Mesodermal cell (in vitro differentiated cells): ENCODE measurements at regions not wholly inside any gene's neighbourhood (a gene's known extent, or its start where the extent isn't known, plus 50 kb on each side); places are given as distances from the start of the nearest gene placed in this dataset.
A peak's percentile ranks its signal among the peaks of the same experiment; 100 is the strongest.

Source experiments
- H3K27ac ChIP-seq: 2 replicates; pipeline ENCODE4 v1.7.0; 2013; ENCODE audit warnings: mild to moderate bottlenecking, low read depth, low read length, moderate library complexity; ENCODE audit not compliant: severe bottlenecking
- H3K36me3 ChIP-seq: 2 replicates; pipeline ENCODE4 v1.7.1; 2013; ENCODE audit warnings: mild to moderate bottlenecking, low read length, moderate library complexity; ENCODE audit not compliant: control insufficient read depth, insufficient read depth
- H3K4me1 ChIP-seq: one replicate; pipeline ENCODE4 v1.7.1; 2013; ENCODE audit warnings: mild to moderate bottlenecking, low read length; ENCODE audit not compliant: insufficient read depth, control insufficient read depth, poor library complexity, severe bottlenecking
- H3K4me3 ChIP-seq: 2 replicates; pipeline ENCODE4 v1.7.0; 2013; ENCODE audit warnings: low read length, control low read depth, mild to moderate bottlenecking; ENCODE audit not compliant: insufficient read depth, poor library complexity, severe bottlenecking; ENCODE audit errors: extremely low read depth
- H3K9me3 ChIP-seq: 2 replicates; pipeline ENCODE4 v1.7.1; 2013; ENCODE audit warnings: mild to moderate bottlenecking, low read length, moderate library complexity; ENCODE audit not compliant: control insufficient read depth
- WGBS, 2 experiments: methylation state at CpG; one replicate each; pipeline ENCODE4 v1.1.5; 2013; ENCODE audit warnings: missing lambda C conversion rate in 2 of 2; ENCODE audit not compliant: insufficient coverage in 2 of 2; 5-methylcytosine and 5-hydroxymethylcytosine counted together

GRCh38 chr5:110894805-110895204 lies 156.0 kb downstream of the SLC25A46 start:
- WGBS, 2 experiments = 88 to 93% methylated on average over 5 to 6 of the region's 8 CpGs
- no peaks in the 10 kb centered on the region for H3K9me3 ChIP-seq
- no peaks in the 10 kb centered on the region for H3K4me1 ChIP-seq

GRCh38 chr5:110896901-110897300 lies 158.1 kb downstream of the SLC25A46 start:
- no peak overlapping the region for H3K4me3 ChIP-seq
- no peaks in the 10 kb centered on the region for H3K36me3 ChIP-seq
- no peaks in the 10 kb centered on the region for H3K4me1 ChIP-seq
- no peaks in the 10 kb centered on the region for H3K9me3 ChIP-seq
- H3K27ac ChIP-seq = no peak overlapping the region

More at GRCh38 chr5:110894805-110895204, 156.0 kb downstream of the SLC25A46 start:
- Histone ChIP-seq H3K27ac (no peak overlapping the region), H3K36me3 (no peaks in the 10 kb centered on the region), H3K4me3 (no peak overlapping the region)

DNA sequence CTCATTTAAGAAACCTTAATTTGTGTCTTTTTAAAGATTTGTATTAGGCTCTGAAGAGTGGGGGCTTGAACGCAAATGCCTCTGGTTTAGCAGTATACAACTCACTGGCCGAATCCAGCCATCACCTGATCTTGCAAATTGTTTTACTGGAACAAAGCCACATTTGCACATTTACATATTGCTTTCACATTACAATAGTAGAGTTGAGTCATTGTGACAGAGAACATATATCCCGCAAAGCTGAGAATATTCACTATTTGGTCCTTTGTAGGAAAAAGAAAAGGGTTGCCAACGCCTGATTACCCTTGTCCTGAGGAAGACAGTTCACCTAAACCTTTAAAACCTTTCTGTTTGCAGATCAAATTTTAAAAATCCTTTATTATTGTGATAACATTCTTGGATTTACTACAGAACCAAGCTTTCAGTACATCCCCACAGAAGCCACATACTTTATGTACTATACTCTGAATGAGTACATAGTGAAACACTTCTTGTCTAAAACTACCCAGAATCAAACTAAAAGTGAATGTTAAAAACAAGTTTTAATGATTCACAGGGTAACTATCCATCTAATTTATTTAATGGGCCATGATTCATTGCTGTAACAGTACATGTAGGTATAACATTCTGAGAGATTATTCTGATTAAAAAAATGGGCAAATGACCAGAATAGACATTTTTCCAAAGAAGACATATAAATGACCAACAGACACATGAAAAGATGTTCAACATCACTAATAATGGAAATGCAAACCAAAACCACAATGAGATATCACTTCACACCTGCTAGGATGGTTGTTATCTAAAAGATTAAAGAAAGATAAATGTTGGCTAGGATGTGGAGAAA lies 161.0 kb downstream of the SLC25A46 start:
- H3K4me3 ChIP-seq = no peak overlapping the region
- no peaks in the 10 kb centered on the region for H3K4me1 ChIP-seq
- no peaks in the 10 kb centered on the region for H3K9me3 ChIP-seq
- H3K36me3 ChIP-seq = no peaks in the 10 kb centered on the region
- WGBS, 2 experiments = no CpG with 5 or more reads among the region's 4 CpGs
- no peak overlapping the region for H3K27ac ChIP-seq

- H3K4me3 ChIP-seq = no peak overlapping the region
- H3K27ac ChIP-seq = no peak overlapping the region
- no peaks in the 10 kb centered on the region for H3K4me1 ChIP-seq
- WGBS, 2 experiments = no CpG with 5 or more reads among the region's 2 CpGs
- no peaks in the 10 kb centered on the region for H3K9me3 ChIP-seq
- no peaks in the 10 kb centered on the region for H3K36me3 ChIP-seq
These were observed 162.0 kb downstream of the SLC25A46 start for GRCh38 chr5:110900829-110901228.

- Histone ChIP-seq H3K27ac (no peak overlapping the region), H3K36me3 (no peaks in the 10 kb centered on the region), H3K4me3 (no peak overlapping the region), H3K4me1 (no peaks in the 10 kb centered on the region), H3K9me3 (no peaks in the 10 kb centered on the region)
- WGBS, 2 experiments = 67 to 93% methylated on average over 1 to 3 of the region's 3 CpGs
These were observed 165.2 kb downstream of the SLC25A46 start for GRCh38 chr5:110903966-110904365.

DNA sequence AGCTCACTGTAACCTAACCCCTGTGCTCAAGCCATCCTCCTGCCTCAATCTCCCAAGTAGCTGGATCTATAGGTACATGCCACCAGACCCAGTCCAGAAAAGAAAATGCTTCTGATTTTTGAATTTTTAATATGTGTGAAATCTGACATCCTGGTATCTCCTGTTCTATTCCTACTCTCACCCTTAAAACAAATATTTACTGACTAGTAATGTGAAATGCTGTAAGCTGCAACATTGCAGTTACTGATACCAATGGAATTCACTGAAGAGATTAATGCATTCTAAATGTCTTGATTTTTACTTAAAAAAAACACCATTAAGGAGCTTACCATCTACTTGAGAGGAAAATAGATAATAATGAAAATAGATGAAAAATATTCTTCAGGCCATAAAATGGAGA lies 162.7 kb upstream of the TSLP start:
- H3K9me3 ChIP-seq = no peaks in the 10 kb centered on the region
- H3K36me3 ChIP-seq = no peaks in the 10 kb centered on the region
- H3K27ac ChIP-seq = no peak overlapping the region
- no peak overlapping the region for H3K4me3 ChIP-seq
- H3K4me1 ChIP-seq = no peaks in the 10 kb centered on the region

DNA sequence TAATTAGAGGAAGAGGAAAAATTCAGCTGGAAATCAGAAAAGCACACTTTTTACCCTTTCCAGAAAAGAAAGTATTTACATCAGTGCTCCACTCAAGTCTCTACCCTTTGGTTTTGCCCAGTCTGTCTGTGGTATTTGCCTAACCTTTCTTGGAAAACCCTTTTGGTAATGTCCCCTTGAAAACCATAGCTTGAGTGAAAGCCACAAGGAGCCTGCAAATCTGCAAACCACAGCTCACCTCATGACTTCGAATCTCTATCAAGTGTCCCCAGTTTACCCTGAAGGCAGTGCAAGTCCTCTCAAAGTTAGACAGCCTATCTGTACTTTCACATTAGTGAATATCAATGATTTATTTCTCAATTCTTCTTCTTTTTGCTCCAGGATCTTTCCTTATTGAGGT lies 162.1 kb upstream of the TSLP start:
- no peak overlapping the region for H3K4me3 ChIP-seq
- H3K9me3 ChIP-seq = no peaks in the 10 kb centered on the region
- no peaks in the 10 kb centered on the region for H3K36me3 ChIP-seq
- WGBS, 2 experiments = 91 to 100% methylated on average over 1 of the region's 1 CpG
- no peak overlapping the region for H3K27ac ChIP-seq
- no peaks in the 10 kb centered on the region for H3K4me1 ChIP-seq

DNA sequence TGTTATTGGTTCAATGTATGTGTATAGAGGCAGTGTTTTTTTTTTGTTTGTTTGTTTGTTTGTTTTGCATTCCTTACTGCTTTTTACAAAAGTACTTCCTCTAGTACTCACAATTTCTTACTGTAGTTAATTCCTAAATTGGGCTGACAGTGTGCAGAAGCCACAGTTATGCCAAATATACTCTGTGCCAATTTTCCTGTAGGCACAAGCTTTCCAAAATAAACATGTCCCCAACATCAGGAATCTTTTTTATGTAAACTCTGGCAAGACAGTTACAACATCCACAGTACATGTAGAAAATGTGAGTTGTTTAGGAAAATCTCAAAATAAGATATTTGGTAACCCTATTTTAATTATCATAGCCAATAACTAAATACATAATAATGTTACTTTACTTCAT lies 161.6 kb upstream of the TSLP start:
- Histone ChIP-seq H3K36me3 (no peaks in the 10 kb centered on the region), H3K4me3 (no peak overlapping the region), H3K27ac (no peak overlapping the region), H3K9me3 (no peaks in the 10 kb centered on the region), H3K4me1 (no peaks in the 10 kb centered on the region)

DNA sequence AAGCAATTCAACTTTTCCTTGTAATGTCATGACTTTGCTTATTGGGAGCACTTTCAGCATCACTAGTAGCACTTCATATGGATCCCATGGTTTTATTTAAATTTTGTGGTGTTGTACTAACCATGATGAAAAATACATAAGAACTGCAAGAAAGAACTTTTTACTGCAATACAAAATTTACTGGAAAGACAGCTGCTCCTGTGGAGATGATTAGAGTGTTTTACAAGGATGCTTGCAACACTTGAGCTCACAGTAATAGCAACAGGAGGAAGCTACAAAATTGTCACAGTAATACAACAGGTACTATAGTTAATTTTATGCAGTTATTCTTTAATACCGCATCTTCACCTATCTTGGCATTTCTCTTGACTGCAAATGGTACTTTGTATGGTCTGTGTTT lies 158.3 kb upstream of the TSLP start:
- Histone ChIP-seq H3K4me3 (no peak overlapping the region), H3K36me3 (no peaks in the 10 kb centered on the region), H3K27ac (no peak overlapping the region), H3K9me3 (no peaks in the 10 kb centered on the region), H3K4me1 (peaks cover 21% of the 10 kb centered on the region)
- WGBS, 2 experiments = no CpG with 5 or more reads among the region's 1 CpG

DNA sequence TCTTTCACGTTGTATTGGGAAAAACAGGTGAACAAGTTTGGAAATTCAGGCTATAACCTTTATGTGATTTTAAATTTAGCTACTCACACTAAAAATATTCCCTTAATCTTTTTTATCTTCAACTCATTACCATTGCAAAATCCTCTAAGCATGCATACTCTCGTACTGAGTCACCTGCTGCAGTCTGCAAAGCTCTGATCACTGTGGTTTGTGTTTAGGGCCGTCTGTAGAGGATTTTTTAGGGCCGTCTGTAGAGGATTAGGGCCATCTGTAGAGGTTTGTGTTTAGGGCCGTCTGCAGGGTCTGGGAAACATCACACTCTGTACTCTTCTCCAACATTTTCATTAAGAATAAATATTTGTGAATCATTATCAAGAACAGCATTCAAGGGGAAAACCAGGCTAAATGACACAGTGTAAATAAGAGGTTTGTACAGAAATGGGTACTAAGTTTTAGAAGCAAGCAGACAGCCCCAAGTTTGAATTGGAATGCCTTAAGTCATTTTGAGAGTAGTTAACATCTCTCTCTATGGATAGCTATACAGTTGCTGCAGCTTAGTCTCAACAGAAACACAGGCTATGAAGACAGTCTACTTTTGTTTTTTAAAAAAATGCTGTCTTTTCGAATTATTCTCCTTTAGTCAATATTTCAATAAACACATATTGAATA lies 155.0 kb upstream of the TSLP start:
- no peak overlapping the region for H3K4me3 ChIP-seq
- H3K27ac ChIP-seq = peak overlapping the region; percentile 94
- WGBS, 2 experiments = 60% methylated on average over 1 of the region's 6 CpGs; no CpG with 5 or more reads in 1 of the 2 experiments
- no peaks in the 10 kb centered on the region for H3K36me3 ChIP-seq
- no peaks in the 10 kb centered on the region for H3K9me3 ChIP-seq
- peaks cover 31% of the 10 kb centered on the region for H3K4me1 ChIP-seq

DNA sequence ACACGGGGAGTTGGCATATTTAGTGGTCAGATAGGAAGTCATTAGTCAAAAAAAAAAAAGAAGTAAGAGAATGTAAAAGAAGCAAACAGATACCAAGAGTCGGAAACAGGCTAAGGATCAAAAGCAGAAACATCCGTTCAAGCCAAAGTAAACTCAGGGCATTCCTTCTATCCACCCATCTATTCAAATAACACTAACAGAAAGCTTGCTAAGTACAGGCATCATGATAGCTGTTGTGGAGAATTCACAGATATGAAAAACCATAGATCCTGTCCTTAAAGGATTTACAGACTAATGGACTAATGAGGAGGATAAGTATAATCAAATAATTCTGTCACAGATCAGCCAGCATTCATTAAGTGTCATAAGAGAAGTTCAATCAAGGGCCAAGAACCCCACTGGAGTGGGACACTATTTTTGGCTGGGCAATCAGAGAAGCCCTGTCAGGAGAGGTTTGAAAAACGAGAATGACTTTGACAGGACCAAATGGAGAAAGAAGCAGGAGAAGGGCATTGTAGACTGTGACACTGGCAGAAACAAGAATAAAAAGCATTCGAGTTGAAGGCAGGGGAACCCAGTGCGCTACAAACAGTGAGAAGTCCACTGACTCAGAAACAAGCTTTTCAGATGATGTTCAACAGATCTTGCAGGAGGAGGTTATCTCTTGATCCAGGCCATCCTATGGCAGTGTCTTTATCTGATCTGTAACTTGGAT lies 154.2 kb upstream of the TSLP start:
- peaks cover 31% of the 10 kb centered on the region for H3K4me1 ChIP-seq
- H3K27ac ChIP-seq = peak overlapping the region; percentile 94
- no peaks in the 10 kb centered on the region for H3K9me3 ChIP-seq
- WGBS, 2 experiments = 72 to 76% methylated on average over 3 to 4 of the region's 6 CpGs
- no peaks in the 10 kb centered on the region for H3K36me3 ChIP-seq
- no peak overlapping the region for H3K4me3 ChIP-seq
